ENCODE measurements at regions not wholly inside any gene's neighbourhood (a gene's known extent, or its start where the extent isn't known, plus 50 kb on each side); places are given as distances from the start of the nearest gene placed in this dataset.

DNA sequence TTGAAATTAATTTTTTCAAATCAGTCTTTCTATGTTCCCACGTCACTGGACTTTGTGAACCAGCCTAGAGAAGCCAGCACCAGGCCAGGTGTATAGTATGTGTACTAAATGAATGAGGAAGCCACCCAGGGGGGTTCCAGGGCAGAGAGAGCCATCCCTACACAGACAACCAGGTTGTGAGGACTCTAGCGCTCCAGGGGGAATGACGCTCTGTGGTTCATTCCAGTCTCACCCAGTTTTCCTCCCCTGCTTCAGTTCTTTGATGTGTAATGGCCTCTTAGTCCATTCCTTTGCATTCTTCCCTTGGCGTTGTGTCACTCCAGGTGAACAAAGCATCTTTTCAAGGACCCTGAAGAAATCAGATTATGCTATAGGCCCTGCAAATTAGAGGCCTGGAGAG is 330.6 kb downstream of the NSG2 start:
- H3K27ac Mint-ChIP-seq (ENCODE audit: unreplicated experiment): no peak overlapping the region
- H3K9me3 Mint-ChIP-seq (ENCODE audit: unreplicated experiment): no peaks in the 10 kb centered on the region
- H3K4me1 Mint-ChIP-seq (ENCODE audit: unreplicated experiment): no peaks in the 10 kb centered on the region
- no peaks in the 10 kb centered on the region for H3K36me3 Mint-ChIP-seq (ENCODE audit: low read depth, unreplicated experiment)
- no peaks in the 10 kb centered on the region for H3K27me3 Mint-ChIP-seq (ENCODE audit: unreplicated experiment)
- no peak overlapping the region for H3K4me3 Mint-ChIP-seq (ENCODE audit: unreplicated experiment)
- TF ChIP-seq, protein P1, sequence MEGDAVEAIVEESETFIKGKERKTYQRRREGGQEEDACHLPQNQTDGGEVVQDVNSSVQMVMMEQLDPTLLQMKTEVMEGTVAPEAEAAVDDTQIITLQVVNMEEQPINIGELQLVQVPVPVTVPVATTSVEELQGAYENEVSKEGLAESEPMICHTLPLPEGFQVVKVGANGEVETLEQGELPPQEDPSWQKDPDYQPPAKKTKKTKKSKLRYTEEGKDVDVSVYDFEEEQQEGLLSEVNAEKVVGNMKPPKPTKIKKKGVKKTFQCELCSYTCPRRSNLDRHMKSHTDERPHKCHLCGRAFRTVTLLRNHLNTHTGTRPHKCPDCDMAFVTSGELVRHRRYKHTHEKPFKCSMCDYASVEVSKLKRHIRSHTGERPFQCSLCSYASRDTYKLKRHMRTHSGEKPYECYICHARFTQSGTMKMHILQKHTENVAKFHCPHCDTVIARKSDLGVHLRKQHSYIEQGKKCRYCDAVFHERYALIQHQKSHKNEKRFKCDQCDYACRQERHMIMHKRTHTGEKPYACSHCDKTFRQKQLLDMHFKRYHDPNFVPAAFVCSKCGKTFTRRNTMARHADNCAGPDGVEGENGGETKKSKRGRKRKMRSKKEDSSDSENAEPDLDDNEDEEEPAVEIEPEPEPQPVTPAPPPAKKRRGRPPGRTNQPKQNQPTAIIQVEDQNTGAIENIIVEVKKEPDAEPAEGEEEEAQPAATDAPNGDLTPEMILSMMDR (IDR thresholded peaks at IDR 0.05; ENCODE audit: unreplicated experiment): no peak
- no peak for DNase-seq (ENCODE audit: low spot score)

DNA sequence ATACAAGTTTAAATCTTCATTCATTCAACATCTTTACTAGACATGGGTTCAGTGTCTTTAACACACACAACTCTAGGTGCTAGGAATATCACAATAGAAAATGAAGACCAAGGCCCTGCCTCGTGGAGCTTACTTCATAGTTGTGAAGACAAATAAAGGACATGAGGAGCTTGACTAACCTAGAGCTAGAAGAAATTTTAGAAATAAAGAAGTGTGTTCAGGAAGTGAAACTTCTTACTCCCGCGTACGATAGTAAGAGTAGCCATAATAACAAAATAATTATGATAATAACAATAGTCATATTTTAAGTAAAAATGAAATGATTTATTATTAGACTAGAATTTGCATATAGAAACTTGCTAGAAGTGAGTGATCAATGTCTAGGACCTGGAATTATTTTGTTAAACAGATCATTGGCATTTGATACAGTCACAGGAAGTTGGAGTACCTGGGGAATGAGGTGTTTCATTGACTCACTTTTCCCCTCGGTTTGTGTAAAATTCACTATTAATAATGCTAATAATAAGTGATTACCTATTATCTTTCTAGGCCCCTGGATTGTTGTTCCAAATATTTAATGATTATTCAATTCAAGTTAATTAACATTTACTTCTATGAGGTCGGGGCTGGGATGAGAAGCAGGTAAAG is 331.3 kb downstream of the NSG2 start:
- DNase-seq (ENCODE audit: low spot score): no peak
- Mint-ChIP-seq H3K27me3 (ENCODE audit: unreplicated experiment) (no peaks in the 10 kb centered on the region), H3K4me1 (ENCODE audit: unreplicated experiment) (no peaks in the 10 kb centered on the region), H3K9me3 (ENCODE audit: unreplicated experiment) (no peaks in the 10 kb centered on the region), H3K4me3 (ENCODE audit: unreplicated experiment) (no peak overlapping the region), H3K27ac (ENCODE audit: unreplicated experiment) (no peak overlapping the region), H3K36me3 (ENCODE audit: low read depth, unreplicated experiment) (no peaks in the 10 kb centered on the region)
- TF ChIP-seq, protein P1 (IDR thresholded peaks at IDR 0.05; ENCODE audit: unreplicated experiment): no peak

DNA sequence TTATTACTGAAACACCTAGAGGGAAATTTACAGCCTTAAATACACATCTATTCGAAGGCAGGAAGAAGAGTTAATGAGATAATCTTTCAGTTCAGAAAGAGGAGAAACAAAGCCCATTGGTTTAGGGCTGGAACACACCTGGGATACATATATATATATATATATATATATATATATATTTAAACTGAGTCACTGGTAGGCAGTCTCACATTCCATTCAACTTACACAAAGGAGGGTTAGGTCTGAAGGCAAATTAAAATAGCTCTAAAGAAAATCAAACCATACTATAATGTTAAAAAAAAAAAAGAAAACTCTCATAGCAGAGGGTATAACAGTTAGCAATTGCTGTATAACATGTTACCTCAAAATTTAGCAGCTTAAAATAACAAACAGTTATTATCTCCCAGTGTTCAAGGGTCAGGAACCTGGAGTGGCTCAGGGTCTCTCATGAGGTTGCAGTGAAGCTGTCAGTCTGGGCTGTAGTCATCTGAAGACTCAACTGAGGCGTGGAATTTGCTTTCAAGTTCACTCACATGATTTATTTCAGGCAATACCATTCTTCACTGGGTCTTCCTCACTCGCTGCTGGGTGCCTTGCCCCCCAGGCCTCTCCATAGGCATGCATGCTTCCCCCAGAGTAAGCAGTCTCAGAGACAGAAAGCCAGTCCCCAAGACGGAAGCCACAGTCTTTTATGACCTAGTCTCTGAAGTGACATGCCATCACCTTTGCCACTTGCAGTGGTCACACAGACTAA is 332.8 kb downstream of the NSG2 start:
- H3K36me3 Mint-ChIP-seq (ENCODE audit: low read depth, unreplicated experiment): no peaks in the 10 kb centered on the region
- no peaks in the 10 kb centered on the region for H3K27me3 Mint-ChIP-seq (ENCODE audit: unreplicated experiment)
- H3K9me3 Mint-ChIP-seq (ENCODE audit: unreplicated experiment): no peaks in the 10 kb centered on the region
- DNase-seq (ENCODE audit: low spot score): no peak
- TF ChIP-seq, protein P1 (IDR thresholded peaks at IDR 0.05; ENCODE audit: unreplicated experiment): no peak
- peaks cover 3% of the 10 kb centered on the region for H3K4me1 Mint-ChIP-seq (ENCODE audit: unreplicated experiment)
- H3K4me3 Mint-ChIP-seq (ENCODE audit: unreplicated experiment): no peak overlapping the region
- H3K27ac Mint-ChIP-seq (ENCODE audit: unreplicated experiment): no peak overlapping the region

DNA sequence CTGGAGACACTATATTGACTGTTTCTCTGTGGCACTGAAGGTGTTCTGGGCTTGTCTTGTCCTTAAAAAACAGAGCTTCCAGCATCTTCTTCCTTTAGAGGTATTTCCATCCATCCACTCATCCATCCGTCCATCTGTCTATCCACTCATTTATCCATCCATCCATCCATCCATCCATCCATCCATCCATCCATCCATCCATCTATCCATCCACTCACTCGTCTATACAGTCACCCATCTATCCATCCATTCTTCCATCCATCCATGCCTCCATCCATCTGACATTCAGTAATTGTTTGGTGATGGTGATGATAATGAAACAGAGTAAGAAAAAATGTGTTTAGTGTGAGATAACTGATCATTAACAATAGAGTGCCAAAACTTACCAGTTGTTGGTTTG is 334.8 kb downstream of the NSG2 start:
- no peaks in the 10 kb centered on the region for H3K36me3 Mint-ChIP-seq (ENCODE audit: low read depth, unreplicated experiment)
- H3K27me3 Mint-ChIP-seq (ENCODE audit: unreplicated experiment): no peaks in the 10 kb centered on the region
- no peaks in the 10 kb centered on the region for H3K9me3 Mint-ChIP-seq (ENCODE audit: unreplicated experiment)
- no peak overlapping the region for H3K4me3 Mint-ChIP-seq (ENCODE audit: unreplicated experiment)
- peaks cover 3% of the 10 kb centered on the region for H3K4me1 Mint-ChIP-seq (ENCODE audit: unreplicated experiment)
- no peak overlapping the region for H3K27ac Mint-ChIP-seq (ENCODE audit: unreplicated experiment)
- TF ChIP-seq, protein P1 (IDR thresholded peaks at IDR 0.05; ENCODE audit: unreplicated experiment): no peak
- no peak for DNase-seq (ENCODE audit: low spot score)

DNA sequence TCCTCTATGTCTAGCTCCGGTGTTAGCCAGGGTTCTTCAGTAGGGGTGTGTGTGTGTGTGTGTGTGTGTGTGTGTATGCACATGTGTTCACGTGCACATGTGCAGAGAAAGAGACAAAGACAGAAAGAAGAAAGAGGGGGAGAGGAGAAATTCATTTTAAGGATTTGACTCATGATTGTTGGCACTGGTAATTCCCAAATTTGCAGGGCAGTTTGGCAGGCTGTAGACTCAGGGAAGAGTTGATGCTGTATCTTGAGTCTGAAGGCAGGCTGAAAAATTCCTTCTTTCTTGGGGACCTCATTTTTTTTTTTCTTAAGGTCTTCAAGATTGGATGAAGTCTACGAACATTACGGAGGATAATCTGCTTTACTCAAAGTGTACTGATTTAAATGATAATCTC is 335.7 kb downstream of the NSG2 start:
- Mint-ChIP-seq H3K9me3 (ENCODE audit: unreplicated experiment) (no peaks in the 10 kb centered on the region), H3K27me3 (ENCODE audit: unreplicated experiment) (no peaks in the 10 kb centered on the region), H3K4me3 (ENCODE audit: unreplicated experiment) (no peak overlapping the region), H3K4me1 (ENCODE audit: unreplicated experiment) (peaks cover 3% of the 10 kb centered on the region), H3K36me3 (ENCODE audit: low read depth, unreplicated experiment) (no peaks in the 10 kb centered on the region), H3K27ac (ENCODE audit: unreplicated experiment) (no peak overlapping the region)
- TF ChIP-seq, protein P1 (IDR thresholded peaks at IDR 0.05; ENCODE audit: unreplicated experiment): no peak
- no peak for DNase-seq (ENCODE audit: low spot score)
